Renal pelvis (tissue), 1 donor: ENCODE measurements at regions not wholly inside any gene's neighbourhood (a gene's known extent, or its start where the extent isn't known, plus 50 kb on each side); places are given as distances from the start of the nearest gene placed in this dataset.
"Not testable (repeated sequence)": the region's sequence is repeated elsewhere in the genome, so short reads cannot be mapped to it uniquely, and the experiment has no call there.

Experiments
- DNase-seq: peaks from one replicate; pipeline ENCODE4 v3.0.0-alpha.2; 2013

DNA sequence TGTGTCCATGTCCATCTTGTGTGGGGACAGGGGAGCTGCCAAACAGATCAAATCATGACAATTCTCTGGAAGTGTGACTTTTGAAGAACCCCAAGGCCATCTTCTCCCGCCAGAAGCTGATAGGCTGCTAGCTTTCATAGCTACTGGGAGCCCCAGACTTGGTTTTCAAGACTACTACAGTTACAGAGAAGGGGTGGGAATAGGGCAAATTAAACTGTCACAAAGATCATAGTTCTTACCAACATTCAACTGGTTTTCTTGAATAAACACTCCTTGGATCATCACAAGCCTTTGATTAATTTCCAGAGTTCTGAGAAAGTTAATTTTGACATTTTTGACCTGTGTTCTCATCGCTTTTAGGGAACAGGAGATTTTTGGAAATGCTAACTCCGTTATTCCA is 67.8 kb upstream of the FARP1 start:
- DNase-seq = no peak

DNA sequence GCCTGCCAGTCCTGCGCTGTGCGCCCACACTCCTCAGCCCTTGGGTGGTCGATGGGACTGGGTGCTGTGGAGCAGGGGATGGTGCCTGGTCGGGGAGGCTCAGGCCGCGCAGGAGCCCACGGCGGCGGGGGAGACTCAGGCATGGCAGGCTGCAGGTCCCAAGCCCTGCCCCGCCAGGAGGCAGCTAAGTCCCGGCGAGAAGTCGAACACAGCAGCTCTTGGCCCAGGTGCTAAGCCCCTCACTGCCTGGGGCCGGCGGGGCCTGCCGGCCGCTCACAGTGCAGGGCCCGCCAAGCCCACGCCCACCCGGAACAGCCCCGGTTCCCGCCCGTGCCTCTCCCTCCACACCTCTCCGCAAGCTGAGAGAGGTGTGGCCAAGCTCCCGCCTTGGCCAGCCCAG is 66.6 kb upstream of the FARP1 start:
- DNase-seq = not testable (repeated sequence)

DNA sequence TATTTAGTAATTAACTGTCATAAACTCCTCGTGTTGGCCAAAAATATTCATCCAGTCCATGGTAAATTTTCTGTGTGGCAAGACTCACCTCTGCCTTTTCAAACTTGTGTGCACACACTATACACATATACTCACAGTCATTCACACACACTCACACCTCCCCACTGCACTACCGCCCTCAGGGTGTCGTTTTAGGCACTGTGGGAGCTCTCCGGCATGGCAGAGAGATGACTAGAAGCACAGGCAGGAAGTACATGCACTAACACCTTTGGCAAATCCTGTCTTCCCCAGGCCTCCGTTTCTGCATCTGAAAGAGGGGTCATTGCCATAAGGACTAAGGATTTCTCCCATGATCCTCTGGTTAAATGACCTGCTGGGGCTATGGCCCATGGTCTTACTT is 62.6 kb upstream of the FARP1 start:
- DNase-seq = no peak

DNA sequence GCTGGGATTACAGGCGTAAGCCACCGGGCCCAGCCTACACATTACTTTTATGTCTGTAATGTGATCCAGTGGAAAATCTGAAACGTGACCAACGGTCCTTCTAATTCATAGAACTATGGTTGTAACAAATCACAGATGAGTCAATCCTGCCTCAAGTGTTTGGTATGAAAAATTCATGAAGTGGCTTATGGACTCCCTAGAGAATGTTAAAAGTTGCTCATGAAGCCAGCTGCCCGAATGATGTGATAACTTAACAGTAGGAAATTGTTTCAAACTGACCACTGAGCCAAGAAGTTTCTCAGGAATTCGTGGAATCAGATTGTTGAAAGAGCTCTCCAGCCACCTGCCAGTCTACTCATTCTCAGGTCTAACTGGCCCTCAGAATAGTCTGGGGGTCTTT is 59.4 kb upstream of the FARP1 start:
- peak; percentile 34 for DNase-seq

DNA sequence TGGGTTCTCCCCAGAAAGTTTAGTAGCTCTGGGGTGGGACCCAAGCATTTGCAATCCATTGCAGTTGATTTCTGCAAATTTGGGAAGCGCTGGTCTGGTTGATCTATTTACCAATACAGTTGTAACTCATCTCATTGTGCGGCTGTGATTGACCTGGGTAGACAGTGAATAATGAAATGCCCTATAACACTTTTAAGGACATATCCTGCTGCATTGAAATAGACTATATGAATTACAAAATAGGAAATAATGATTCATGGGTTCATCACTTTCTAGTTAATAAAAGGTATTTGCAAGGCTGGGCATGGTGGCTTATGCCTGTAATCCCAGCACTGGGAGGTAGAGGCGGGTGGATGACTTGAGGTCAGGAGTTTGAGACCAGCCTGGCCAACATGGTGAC is 59.0 kb upstream of the FARP1 start:
- no peak for DNase-seq

DNA sequence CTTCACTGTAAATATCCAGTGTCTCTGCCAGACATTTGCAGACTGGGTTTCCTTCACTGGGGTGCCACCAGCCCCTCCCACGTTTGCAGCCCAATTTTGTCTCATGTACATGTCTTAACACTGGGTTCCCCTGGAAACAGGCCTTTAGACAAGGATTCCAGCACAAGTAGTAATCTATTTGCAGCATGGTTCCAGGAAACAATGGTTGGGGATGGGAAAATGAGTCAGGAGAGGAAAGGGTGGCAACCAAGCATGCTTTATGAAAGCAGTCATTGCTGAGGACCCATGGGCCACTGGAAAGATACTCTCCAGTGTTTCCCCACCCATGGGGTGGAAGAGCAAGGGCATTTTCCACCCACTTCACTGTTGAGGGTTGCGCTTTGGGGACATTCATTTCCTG is 53.6 kb upstream of the FARP1 start:
- no peak for DNase-seq

DNA sequence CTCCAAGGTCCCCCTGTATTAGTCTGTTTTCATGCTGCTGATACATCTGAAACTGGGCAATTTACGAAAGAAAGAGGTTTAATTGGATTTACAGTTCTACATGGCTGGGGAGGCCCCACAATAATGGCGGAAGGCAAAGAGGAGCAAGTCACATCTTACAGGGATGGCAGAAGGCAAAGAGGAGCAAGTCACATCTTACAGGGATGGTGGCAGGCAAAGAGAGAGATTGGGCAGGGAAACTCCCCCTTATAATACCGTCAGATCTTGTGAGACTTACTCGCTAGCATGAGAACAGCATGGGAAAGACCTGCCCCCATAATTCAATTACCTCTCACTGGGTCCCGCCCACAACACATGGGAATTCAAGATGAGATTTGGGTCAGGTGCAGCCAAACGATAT is 50.0 kb upstream of the FARP1 start:
- DNase-seq = no peak
